CD14-positive monocyte (primary cell): ENCODE measurements at regions not wholly inside any gene's neighbourhood (a gene's known extent, or its start where the extent isn't known, plus 50 kb on each side); places are given as distances from the start of the nearest gene placed in this dataset.

Experiments used
- DNase-seq, 3 donors: peaks; one replicate each; pipeline ENCODE4 v3.0.0-alpha.2; 2011 to 2022
- H2AFZ ChIP-seq: 2 replicates; pipeline ENCODE4 v1.6.0; 2012; ENCODE audit warnings: mild to moderate bottlenecking, low read depth, low read length, inconsistent platforms; ENCODE audit not compliant: insufficient read depth, poor library complexity, severe bottlenecking
- H3K27ac ChIP-seq, 2 donors: 1 replicate in 1 of 2; 2 replicates in 1 of 2; pipeline ENCODE4 v1.5.1; 2012 to 2013; ENCODE audit warnings: low read length in 2 of 2, control low read depth in 1 of 2, inconsistent platforms in 1 of 2, low read depth in 1 of 2, mild to moderate bottlenecking in 1 of 2
- H3K27me3 ChIP-seq, 2 donors: one replicate each; pipeline versions ENCODE4 v1.6.0 to v1.6.1; 2011 to 2013; ENCODE audit warnings: low read length in 2 of 2; ENCODE audit not compliant: control insufficient read depth in 2 of 2, insufficient read depth in 2 of 2
- H3K36me3 ChIP-seq, 2 donors: replicated peaks in 1 of 2; 1 replicate in 1 of 2; 2 replicates in 1 of 2; pipeline versions ENCODE4 v1.5.1 to v1.6.1; 2012 to 2013; ENCODE audit warnings: low read length in 2 of 2, control low read depth in 1 of 2, inconsistent platforms in 1 of 2, mild to moderate bottlenecking in 1 of 2; ENCODE audit not compliant: insufficient read depth in 2 of 2, control insufficient read depth in 1 of 2
- H3K4me1 ChIP-seq, 2 donors: 1 replicate in 1 of 2; 2 replicates in 1 of 2; pipeline versions ENCODE4 v1.5.1 to v1.6.1; 2012 to 2013; ENCODE audit warnings: low read length in 2 of 2, control low read depth in 1 of 2, inconsistent platforms in 1 of 2, mild to moderate bottlenecking in 1 of 2, moderate library complexity in 1 of 2; ENCODE audit not compliant: insufficient read depth in 2 of 2, control insufficient read depth in 1 of 2
- H3K4me2 ChIP-seq: replicated peaks from 2 replicates; pipeline ENCODE3; 2012; ENCODE audit warnings: low read length, moderate library complexity, mild to moderate bottlenecking; ENCODE audit not compliant: poor library complexity, severe bottlenecking; ENCODE audit errors: extremely low read depth
- H3K4me3 ChIP-seq, 3 experiments: fragments of 200-600 bp in 1 of 3; sonication (generic) in 1 of 3; replicated peaks in 1 of 3; 1 replicate in 2 of 3; 2 replicates in 1 of 3; pipeline ENCODE4 v1.5.1; 2011 to 2013; ENCODE audit warnings: low read length in 3 of 3, mild to moderate bottlenecking in 3 of 3, control low read depth in 2 of 3, low read depth in 2 of 3, inconsistent platforms in 1 of 3, moderate library complexity in 1 of 3
- H3K79me2 ChIP-seq: 2 replicates; pipeline ENCODE4 v1.6.0; 2012; ENCODE audit warnings: mild to moderate bottlenecking, control low read depth, inconsistent platforms, low read length, moderate library complexity; ENCODE audit not compliant: insufficient read depth
- H3K9ac ChIP-seq: 2 replicates; pipeline ENCODE4 v1.6.0; 2017; ENCODE audit warnings: low read length, mild to moderate bottlenecking; ENCODE audit not compliant: insufficient read depth, poor library complexity, severe bottlenecking
- H3K9me3 ChIP-seq, 2 donors: replicated peaks in 1 of 2; 1 replicate in 1 of 2; 2 replicates in 1 of 2; pipeline versions ENCODE4 v1.5.1 to v1.6.1; 2012 to 2013; ENCODE audit warnings: low read length in 2 of 2, control low read depth in 1 of 2; ENCODE audit not compliant: control insufficient read depth in 1 of 2, insufficient read depth in 1 of 2
- H4K20me1 ChIP-seq: 2 replicates; pipeline ENCODE4 v1.6.0; 2012; ENCODE audit warnings: mild to moderate bottlenecking, low read length, control low read depth, moderate library complexity; ENCODE audit not compliant: insufficient read depth
- H3K27ac Mint-ChIP-seq, 7 donors: one replicate each; pipeline ENCODE4 v1.8.0; 2020; ENCODE audit warnings: mild to moderate bottlenecking in 7 of 7, mixed read lengths in 7 of 7, moderate library complexity in 6 of 7, inconsistent platforms in 2 of 7
- H3K27me3 Mint-ChIP-seq, 3 donors: one replicate each; pipeline ENCODE4 v1.8.0; 2021 to 2022; ENCODE audit warnings: low read depth in 3 of 3, mild to moderate bottlenecking in 3 of 3, mixed read lengths in 3 of 3, moderate library complexity in 3 of 3, inconsistent platforms in 1 of 3
- H3K36me3 Mint-ChIP-seq, 2 donors: one replicate each; pipeline ENCODE4 v1.8.0; 2020; ENCODE audit warnings: mixed read lengths in 2 of 2, inconsistent platforms in 1 of 2, mild to moderate bottlenecking in 1 of 2
- H3K4me1 Mint-ChIP-seq: one replicate; pipeline ENCODE4 v1.8.0; 2020; ENCODE audit warnings: mild to moderate bottlenecking, mixed read lengths
- H3K4me3 Mint-ChIP-seq, 2 donors: one replicate each; pipeline ENCODE4 v1.8.0; 2020; ENCODE audit warnings: mild to moderate bottlenecking in 2 of 2, mixed read lengths in 2 of 2, moderate library complexity in 1 of 2
- H3K9me3 Mint-ChIP-seq, 7 donors: one replicate each; pipeline ENCODE4 v1.8.0; 2020 to 2022; ENCODE audit warnings: mixed read lengths in 7 of 7, mild to moderate bottlenecking in 6 of 7, moderate library complexity in 6 of 7, inconsistent platforms in 2 of 7
- WGBS: methylation state at CpG from one replicate; pipeline ENCODE4 v1.1.5; 2013; ENCODE audit warnings: missing lambda C conversion rate; ENCODE audit not compliant: insufficient coverage; 5-methylcytosine and 5-hydroxymethylcytosine counted together
- intact Hi-C, 2 donors: fragments of 100-400 bp; cut with micrococcal nuclease; formaldehyde crosslinking; loops; one replicate each; pipeline versions ENCODE4 v1.15.0 to v1.15.1; 2023
- TF ChIP-seq, protein P1 (sequence below): fragments of 200-600 bp; IDR thresholded peaks from one replicate; pipeline ENCODE4 v1.8.0; 2022; ENCODE audit warnings: antibody characterized with exemption, mild to moderate bottlenecking

DNA sequence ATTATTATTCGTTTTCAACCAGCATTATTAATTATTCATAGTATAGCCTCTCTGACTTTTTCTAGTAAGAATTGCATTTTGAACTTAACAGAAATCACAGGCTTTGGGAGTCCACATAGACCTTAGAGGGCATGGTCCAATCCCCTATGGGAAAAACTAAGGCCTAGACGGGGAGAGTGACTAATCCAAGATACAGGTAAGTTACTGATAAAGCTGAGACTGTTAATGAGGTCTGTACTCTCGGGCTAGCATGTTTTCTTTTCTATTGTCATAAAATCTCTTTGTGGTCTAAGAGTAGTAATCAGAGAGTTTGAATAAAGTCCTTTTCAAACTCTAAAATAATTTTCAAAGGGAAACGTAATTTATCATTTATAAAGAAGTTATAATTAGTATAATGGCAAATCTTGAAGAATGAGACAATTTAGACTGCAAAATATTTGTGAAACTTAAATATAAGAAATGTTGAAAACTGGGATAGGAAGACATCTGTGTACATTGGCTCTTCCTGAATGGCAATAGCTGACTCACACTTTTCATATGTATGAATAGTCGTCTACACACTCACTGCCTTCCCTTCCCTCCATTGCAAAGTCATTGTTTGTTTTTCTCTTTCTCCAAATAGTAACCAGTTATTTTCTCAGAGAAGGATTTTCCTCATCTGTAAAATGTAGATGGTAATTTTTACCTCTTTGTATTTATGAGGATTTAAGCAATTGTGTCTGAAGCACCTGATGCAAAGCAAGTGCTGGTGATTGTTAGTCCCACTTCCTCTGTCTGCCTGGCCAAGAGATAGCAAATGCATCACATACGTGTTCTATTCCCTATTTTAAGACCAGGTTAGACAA is 207.9 kb upstream of the CD180 start:
- H3K27me3 Mint-ChIP-seq = no peaks in the 10 kb centered on the region
- H3K4me1 Mint-ChIP-seq = peaks cover 10% of the 10 kb centered on the region
- Histone ChIP-seq H3K4me1 (peaks cover 7 to 9% of the 10 kb centered on the region in 2 donors), H3K27ac (no peak overlapping the region), H3K4me2 (no peak overlapping the region), H3K27me3 (no peaks in the 10 kb centered on the region), H3K9me3 (no peaks in the 10 kb centered on the region), H3K36me3 (no peaks in the 10 kb centered on the region), H3K4me3 (no peak overlapping the region), H4K20me1 (no peaks in the 10 kb centered on the region), H2AFZ (no peak overlapping the region), H3K9ac (no peak overlapping the region), H3K79me2 (no peaks in the 10 kb centered on the region)
- H3K9me3 Mint-ChIP-seq = peaks cover 0 to 2% (median 0%) of the 10 kb centered on the region in 7 donors
- intact Hi-C loops = no loop called here
- H3K4me3 Mint-ChIP-seq = no peak overlapping the region
- DNase-seq = no peak
- no peak overlapping the region for H3K27ac Mint-ChIP-seq
- no peaks in the 10 kb centered on the region for H3K36me3 Mint-ChIP-seq
- TF ChIP-seq, protein P1, sequence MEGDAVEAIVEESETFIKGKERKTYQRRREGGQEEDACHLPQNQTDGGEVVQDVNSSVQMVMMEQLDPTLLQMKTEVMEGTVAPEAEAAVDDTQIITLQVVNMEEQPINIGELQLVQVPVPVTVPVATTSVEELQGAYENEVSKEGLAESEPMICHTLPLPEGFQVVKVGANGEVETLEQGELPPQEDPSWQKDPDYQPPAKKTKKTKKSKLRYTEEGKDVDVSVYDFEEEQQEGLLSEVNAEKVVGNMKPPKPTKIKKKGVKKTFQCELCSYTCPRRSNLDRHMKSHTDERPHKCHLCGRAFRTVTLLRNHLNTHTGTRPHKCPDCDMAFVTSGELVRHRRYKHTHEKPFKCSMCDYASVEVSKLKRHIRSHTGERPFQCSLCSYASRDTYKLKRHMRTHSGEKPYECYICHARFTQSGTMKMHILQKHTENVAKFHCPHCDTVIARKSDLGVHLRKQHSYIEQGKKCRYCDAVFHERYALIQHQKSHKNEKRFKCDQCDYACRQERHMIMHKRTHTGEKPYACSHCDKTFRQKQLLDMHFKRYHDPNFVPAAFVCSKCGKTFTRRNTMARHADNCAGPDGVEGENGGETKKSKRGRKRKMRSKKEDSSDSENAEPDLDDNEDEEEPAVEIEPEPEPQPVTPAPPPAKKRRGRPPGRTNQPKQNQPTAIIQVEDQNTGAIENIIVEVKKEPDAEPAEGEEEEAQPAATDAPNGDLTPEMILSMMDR = no peak
- no CpG with 5 or more reads among the region's 6 CpGs for whole genome bisulfite sequencing

DNA sequence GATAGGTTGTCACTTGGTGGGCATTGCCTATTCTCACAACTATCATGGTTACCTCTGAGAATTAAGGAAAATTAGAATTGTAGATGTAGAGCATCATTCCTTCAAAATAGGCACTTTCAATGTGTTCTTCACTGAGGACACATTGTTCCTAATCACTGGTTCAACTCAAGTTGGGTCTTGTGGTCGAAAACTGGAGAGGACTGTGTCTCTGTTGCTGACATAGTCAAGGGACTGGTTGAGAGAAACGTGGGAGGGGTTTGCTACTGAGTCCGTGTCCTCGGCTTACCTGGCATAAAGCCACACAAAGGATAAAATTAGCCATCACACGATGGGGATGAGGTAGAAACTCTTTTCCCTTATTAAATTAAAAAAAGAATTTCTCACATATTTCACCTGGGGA is 205.9 kb upstream of the CD180 start:
- H3K9ac ChIP-seq = no peak overlapping the region
- TF ChIP-seq, protein P1 = no peak
- Mint-ChIP-seq H3K9me3 (peaks cover 0 to 4% (median 2%) of the 10 kb centered on the region in 7 donors), H3K4me1 (peaks cover 2% of the 10 kb centered on the region), H3K27ac (no peak overlapping the region), H3K36me3 (no peaks in the 10 kb centered on the region), H3K27me3 (no peaks in the 10 kb centered on the region), H3K4me3 (no peak overlapping the region)
- DNase-seq = no peak
- intact Hi-C loops = no loop called here
- no peak overlapping the region for H3K4me3 ChIP-seq
- H3K9me3 ChIP-seq = no peaks in the 10 kb centered on the region
- no peaks in the 10 kb centered on the region for H4K20me1 ChIP-seq
- H3K27me3 ChIP-seq = no peaks in the 10 kb centered on the region
- H2AFZ ChIP-seq = no peak overlapping the region
- H3K4me2 ChIP-seq = no peak overlapping the region
- H3K4me1 ChIP-seq = no peaks in the 10 kb centered on the region
- WGBS = no CpG with 5 or more reads among the region's 5 CpGs
- no peak overlapping the region for H3K27ac ChIP-seq
- no peaks in the 10 kb centered on the region for H3K79me2 ChIP-seq
- no peaks in the 10 kb centered on the region for H3K36me3 ChIP-seq
